GM19395 (cell line): ENCODE measurements at regions not wholly inside any gene's neighbourhood (a gene's known extent, or its start where the extent isn't known, plus 50 kb on each side); places are given as distances from the start of the nearest gene placed in this dataset.

Experiments
- ATAC-seq: cut with Tn5 transposase; IDR thresholded peaks from one replicate; pipeline ENCODE4 v1.9.1; 2021; ENCODE audit warnings: mild to moderate bottlenecking, moderate library complexity; ENCODE audit not compliant: unreplicated experiment

DNA sequence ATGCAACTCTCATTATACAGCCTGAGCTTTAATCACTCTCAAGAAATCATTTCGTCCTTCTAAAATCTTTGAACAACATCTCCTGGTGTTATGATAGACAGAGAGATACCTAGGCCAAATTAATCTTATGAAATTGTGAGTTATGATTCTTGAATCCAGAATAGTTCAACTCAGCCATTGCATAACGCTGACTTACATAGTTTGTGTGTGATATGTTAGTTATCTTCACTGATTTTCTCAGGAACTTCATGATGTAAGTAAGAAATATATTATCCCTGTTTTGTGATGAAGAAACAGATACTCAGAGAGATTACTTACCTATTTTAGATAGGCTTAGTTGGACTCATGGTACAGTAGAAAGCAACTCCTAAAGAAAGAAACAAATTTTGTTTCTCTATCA, 684.4 kb downstream of the ZEB2 start:
- ATAC-seq: no peak

GRCh38 chr2:143833015-143833660, 686.8 kb downstream of the ZEB2 start:
- ATAC-seq: no peak

- ATAC-seq: no peak
Measured at GRCh38 chr2:143830476-143830875, 689.4 kb downstream of the ZEB2 start.

- no peak for ATAC-seq
Measured at GRCh38 chr2:143828763-143829537, 691.0 kb downstream of the ZEB2 start.

GRCh38 chr2:143824791-143825190, 695.1 kb downstream of the ZEB2 start:
- ATAC-seq: no peak

GRCh38 chr2:143823876-143824275, 694.7 kb downstream of the ARHGAP15 start:
- no peak for ATAC-seq

DNA sequence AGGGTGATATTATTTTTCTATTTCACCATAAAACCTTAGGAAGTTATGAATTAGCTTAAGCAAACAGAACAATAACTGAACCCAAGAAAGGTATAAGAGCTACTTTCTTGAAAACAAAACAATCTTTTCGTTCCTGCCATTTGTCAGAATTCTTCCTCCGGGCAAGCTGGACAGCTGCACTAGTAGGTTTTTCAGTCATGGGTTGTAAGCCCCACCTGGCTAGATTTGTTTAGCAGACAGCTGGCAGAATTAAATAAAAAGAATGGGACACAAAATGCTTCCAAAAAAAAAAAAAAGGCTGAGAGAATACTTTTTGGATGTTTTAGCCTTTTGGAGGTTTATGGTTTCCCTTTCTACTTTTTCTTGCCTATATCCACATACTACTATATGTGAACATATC, 694.1 kb downstream of the ARHGAP15 start:
- no peak for ATAC-seq

GRCh38 chr2:143822736-143823135, 693.5 kb downstream of the ARHGAP15 start:
- no peak for ATAC-seq

- ATAC-seq: no peak
Measured at GRCh38 chr2:143819764-143820163, 690.5 kb downstream of the ARHGAP15 start.

DNA sequence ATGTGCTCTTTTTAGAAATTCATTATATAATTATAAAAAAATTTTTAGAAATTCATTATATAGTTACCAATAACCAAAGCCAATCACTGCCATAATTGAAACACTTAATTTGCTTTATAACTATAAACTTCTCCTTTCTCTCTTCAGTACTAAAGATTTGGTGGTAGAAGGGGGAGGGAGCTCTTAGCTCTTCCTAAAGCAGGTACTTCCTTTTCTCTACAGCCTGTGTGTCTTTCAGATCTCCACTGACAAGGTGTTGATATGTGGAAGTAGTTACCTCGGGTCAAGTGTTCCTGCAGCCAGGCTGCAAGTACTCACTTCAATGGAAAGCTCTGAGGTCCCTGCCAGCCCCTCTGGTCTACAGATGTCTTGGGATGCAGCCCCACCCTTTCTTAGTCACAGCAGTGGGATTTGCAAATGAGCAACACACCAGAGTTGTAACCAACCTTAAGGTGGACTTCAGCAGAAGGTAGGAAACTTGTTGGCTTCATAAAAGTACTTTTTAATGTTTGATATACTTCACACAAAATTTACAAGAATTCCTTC, 690.0 kb downstream of the ARHGAP15 start:
- ATAC-seq: no peak
